Loucy (cell line): ENCODE measurements at regions not wholly inside any gene's neighbourhood (a gene's known extent, or its start where the extent isn't known, plus 50 kb on each side); places are given as distances from the start of the nearest gene placed in this dataset.

ENCODE experiments used
- CTCF ChIP-seq: fragments of 200-600 bp; sonication (generic); conservative IDR thresholded peaks from 2 replicates; pipeline ENCODE4 v1.5.1; 2014; ENCODE audit warnings: mild to moderate bottlenecking, antibody characterized with exemption, low read length
- EZH2phosphoT487 ChIP-seq: fragments of 200-600 bp; IDR thresholded peaks from 2 replicates; pipeline ENCODE4 v1.6.1; 2018; ENCODE audit warnings: antibody characterized with exemption, mild to moderate bottlenecking, moderate library complexity, borderline replicate concordance

GRCh38 chr12:24226745-24227350 lies 277.4 kb upstream of the SOX5 start:
- TF ChIP-seq CTCF (no peak), EZH2phosphoT487 (no peak)
